Astrocyte (in vitro differentiated cells and primary cell): ENCODE measurements at regions not wholly inside any gene's neighbourhood (a gene's known extent, or its start where the extent isn't known, plus 50 kb on each side); places are given as distances from the start of the nearest gene placed in this dataset.

Source experiments
- EZH2 ChIP-seq: IDR thresholded peaks from 2 replicates; pipeline ENCODE4 v1.6.1; 2012; ENCODE audit warnings: mild to moderate bottlenecking, low read length, inconsistent platforms; ENCODE audit not compliant: insufficient read depth
- TF ChIP-seq, protein P1 (sequence below): IDR thresholded peaks from 2 replicates; pipeline ENCODE4 v1.5.1; 2011; ENCODE audit warnings: low read depth, mild to moderate bottlenecking, inconsistent platforms, low read length, moderate library complexity; ENCODE audit not compliant: insufficient read depth

- TF ChIP-seq, protein P1, sequence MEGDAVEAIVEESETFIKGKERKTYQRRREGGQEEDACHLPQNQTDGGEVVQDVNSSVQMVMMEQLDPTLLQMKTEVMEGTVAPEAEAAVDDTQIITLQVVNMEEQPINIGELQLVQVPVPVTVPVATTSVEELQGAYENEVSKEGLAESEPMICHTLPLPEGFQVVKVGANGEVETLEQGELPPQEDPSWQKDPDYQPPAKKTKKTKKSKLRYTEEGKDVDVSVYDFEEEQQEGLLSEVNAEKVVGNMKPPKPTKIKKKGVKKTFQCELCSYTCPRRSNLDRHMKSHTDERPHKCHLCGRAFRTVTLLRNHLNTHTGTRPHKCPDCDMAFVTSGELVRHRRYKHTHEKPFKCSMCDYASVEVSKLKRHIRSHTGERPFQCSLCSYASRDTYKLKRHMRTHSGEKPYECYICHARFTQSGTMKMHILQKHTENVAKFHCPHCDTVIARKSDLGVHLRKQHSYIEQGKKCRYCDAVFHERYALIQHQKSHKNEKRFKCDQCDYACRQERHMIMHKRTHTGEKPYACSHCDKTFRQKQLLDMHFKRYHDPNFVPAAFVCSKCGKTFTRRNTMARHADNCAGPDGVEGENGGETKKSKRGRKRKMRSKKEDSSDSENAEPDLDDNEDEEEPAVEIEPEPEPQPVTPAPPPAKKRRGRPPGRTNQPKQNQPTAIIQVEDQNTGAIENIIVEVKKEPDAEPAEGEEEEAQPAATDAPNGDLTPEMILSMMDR = no peak
- TF ChIP-seq EZH2 = no peak
Observed at GRCh38 chr4:156227321-156227720, 273.7 kb upstream of the CTSO start.
